Prostate gland (tissue), 2 donors: ENCODE measurements at regions not wholly inside any gene's neighbourhood (a gene's known extent, or its start where the extent isn't known, plus 50 kb on each side); places are given as distances from the start of the nearest gene placed in this dataset.
"Not testable (repeated sequence)": the region's sequence is repeated elsewhere in the genome, so short reads cannot be mapped to it uniquely, and the experiment has no call there.

ENCODE experiments used
- DNase-seq: peaks from one replicate; pipeline ENCODE4 v3.0.0-alpha.2; 2019; ENCODE audit warnings: low spot score
- H3K27ac ChIP-seq, 2 donors: fragments of 200-600 bp; sonication (generic); 2 replicates each; pipeline ENCODE4 v1.5.1; 2017 to 2019
- H3K27me3 ChIP-seq: fragments of 200-600 bp; sonication (generic); replicated peaks from 2 replicates; pipeline ENCODE4 v1.5.1; 2019; ENCODE audit not compliant: insufficient read depth
- H3K36me3 ChIP-seq, 2 donors: fragments of 200-600 bp; sonication (generic); 1 replicate in 1 of 2; 2 replicates in 1 of 2; pipeline versions ENCODE4 v1.5.1 to v1.8.1; 2017 to 2019
- H3K4me1 ChIP-seq: fragments of 200-600 bp; sonication (generic); replicated peaks from 2 replicates; pipeline ENCODE4 v1.5.1; 2019
- H3K4me3 ChIP-seq, 2 donors: fragments of 200-600 bp; sonication (generic); 2 replicates each; pipeline ENCODE4 v1.5.1; 2017 to 2019
- H3K9me3 ChIP-seq: fragments of 200-600 bp; sonication (generic); 2 replicates; pipeline ENCODE4 v1.5.1; 2017
- CTCF ChIP-seq, 4 experiments: fragments of 200-600 bp in 2 of 4; fragments of 450-650 bp in 2 of 4; sonication (generic) in 2 of 4; IDR thresholded peaks; 1 replicate in 3 of 4; 2 replicates in 1 of 4; pipeline ENCODE4 v1.5.1; 2016 to 2019; ENCODE audit warnings: antibody characterized with exemption in 4 of 4, mild to moderate bottlenecking in 2 of 4, moderate library complexity in 2 of 4
- POLR2A ChIP-seq: fragments of 450-650 bp; IDR thresholded peaks from one replicate; pipeline ENCODE4 v1.6.1; 2016; ENCODE audit warnings: antibody characterized with exemption, mild to moderate bottlenecking
- POLR2AphosphoS5 ChIP-seq: sonication (generic); formaldehyde crosslinking; IDR thresholded peaks from one replicate; pipeline ENCODE4 v1.6.1; 2017; ENCODE audit warnings: antibody characterized with exemption
- WGBS: methylation state at CpG from one replicate; pipeline ENCODE4 v1.1.5; 2018; 5-methylcytosine and 5-hydroxymethylcytosine counted together
- intact Hi-C: fragments of 100-400 bp; cut with DNase I; formaldehyde crosslinking; loops from one replicate; pipeline ENCODE4 v1.14.2; 2022

- H3K4me3 ChIP-seq, H3K9me3 ChIP-seq, intact Hi-C loops, H3K27me3 ChIP-seq, DNase-seq, H3K36me3 ChIP-seq, H3K4me1 ChIP-seq, H3K27ac ChIP-seq: not testable (repeated sequence)
- WGBS: 74% methylated on average over 15 of the region's 15 CpGs
Measured at GRCh38 chr5:1608336-1608735, 84.6 kb upstream of the LPCAT1 start.

GRCh38 chr5:1606951-1607350 lies 83.2 kb upstream of the LPCAT1 start:
- DNase-seq, H3K4me1 ChIP-seq, H3K27me3 ChIP-seq, H3K27ac ChIP-seq, H3K9me3 ChIP-seq, H3K36me3 ChIP-seq, intact Hi-C loops, H3K4me3 ChIP-seq: not testable (repeated sequence)
- 69% methylated on average over 7 of the region's 9 CpGs for WGBS

GRCh38 chr5:1603916-1604315 lies 80.2 kb upstream of the LPCAT1 start:
- WGBS: 88% methylated on average over 8 of the region's 8 CpGs
- intact Hi-C loops: not testable (repeated sequence)

GRCh38 chr5:1601565-1601964 lies 77.8 kb upstream of the LPCAT1 start:
- DNase-seq, H3K36me3 ChIP-seq, H3K27ac ChIP-seq, H3K4me3 ChIP-seq, H3K27me3 ChIP-seq, intact Hi-C loops, H3K4me1 ChIP-seq, H3K9me3 ChIP-seq: not testable (repeated sequence)
- 62% methylated on average over 9 of the region's 9 CpGs for WGBS

More at GRCh38 chr5:1603916-1604315, 80.2 kb upstream of the LPCAT1 start:
- not testable (repeated sequence) for H3K9me3 ChIP-seq, H3K36me3 ChIP-seq, H3K4me1 ChIP-seq, DNase-seq, H3K27ac ChIP-seq, H3K27me3 ChIP-seq, H3K4me3 ChIP-seq

GRCh38 chr5:1598950-1599737 lies 75.4 kb upstream of the LPCAT1 start:
- H3K4me3 ChIP-seq, H3K27ac ChIP-seq, H3K27me3 ChIP-seq, DNase-seq, intact Hi-C loops, H3K4me1 ChIP-seq, H3K9me3 ChIP-seq, H3K36me3 ChIP-seq: not testable (repeated sequence)
- 77% methylated on average over 5 of the region's 5 CpGs for WGBS
- peak in 1 of 4 experiments; percentile 8 for TF ChIP-seq CTCF (IDR thresholded peaks at IDR 0.05)

GRCh38 chr5:1597093-1597473 lies 73.3 kb upstream of the LPCAT1 start:
- H3K27me3 ChIP-seq, H3K9me3 ChIP-seq, H3K27ac ChIP-seq, H3K36me3 ChIP-seq, intact Hi-C loops, H3K4me1 ChIP-seq, DNase-seq, H3K4me3 ChIP-seq: not testable (repeated sequence)
- WGBS: 74% methylated on average over 3 of the region's 3 CpGs

GRCh38 chr5:1596462-1597092 lies 72.8 kb upstream of the LPCAT1 start:
- H3K4me1 ChIP-seq, intact Hi-C loops, H3K9me3 ChIP-seq, DNase-seq, H3K4me3 ChIP-seq, H3K27ac ChIP-seq, H3K36me3 ChIP-seq, H3K27me3 ChIP-seq: not testable (repeated sequence)
- 80% methylated on average over 8 of the region's 8 CpGs for WGBS

GRCh38 chr5:1594357-1595106 lies 70.8 kb upstream of the LPCAT1 start:
- Histone ChIP-seq H3K4me1 (no peaks in the 10 kb centered on the region), H3K27me3 (no peaks in the 10 kb centered on the region), H3K9me3 (no peaks in the 10 kb centered on the region), H3K27ac (peak overlapping the region; percentile 56 to 69), H3K4me3 (peak overlapping the region; percentile 49 to 53), H3K36me3 (no peaks in the 10 kb centered on the region)
- DNase-seq: peak; percentile 69
- TF ChIP-seq POLR2A (no peak), CTCF (IDR thresholded peaks at IDR 0.05) (peak in 2 of 4 experiments; percentile 39 to 52), POLR2AphosphoS5 (peak; percentile 33)
- intact Hi-C loops: no loop called here
- WGBS: 39% methylated on average over 76 of the region's 78 CpGs
